Mononuclear cell (primary cell): ENCODE measurements at regions not wholly inside any gene's neighbourhood (a gene's known extent, or its start where the extent isn't known, plus 50 kb on each side); places are given as distances from the start of the nearest gene placed in this dataset.

Source experiments
- H3K27me3 ChIP-seq: 2 replicates; pipeline ENCODE4 v1.6.0; 2011; ENCODE audit warnings: low read length, control low read depth; ENCODE audit not compliant: insufficient read depth
- H3K4me1 ChIP-seq: 2 replicates; pipeline ENCODE4 v1.5.1; 2011; ENCODE audit warnings: mild to moderate bottlenecking, low read length, control low read depth; ENCODE audit not compliant: insufficient read depth
- H3K4me3 ChIP-seq: 2 replicates; pipeline ENCODE4 v1.5.1; 2011; ENCODE audit warnings: mild to moderate bottlenecking, low read length, moderate library complexity
- H3K9me3 ChIP-seq: 2 replicates; pipeline ENCODE4 v1.5.1; 2011; ENCODE audit warnings: low read depth, mild to moderate bottlenecking, control low read depth, low read length

DNA sequence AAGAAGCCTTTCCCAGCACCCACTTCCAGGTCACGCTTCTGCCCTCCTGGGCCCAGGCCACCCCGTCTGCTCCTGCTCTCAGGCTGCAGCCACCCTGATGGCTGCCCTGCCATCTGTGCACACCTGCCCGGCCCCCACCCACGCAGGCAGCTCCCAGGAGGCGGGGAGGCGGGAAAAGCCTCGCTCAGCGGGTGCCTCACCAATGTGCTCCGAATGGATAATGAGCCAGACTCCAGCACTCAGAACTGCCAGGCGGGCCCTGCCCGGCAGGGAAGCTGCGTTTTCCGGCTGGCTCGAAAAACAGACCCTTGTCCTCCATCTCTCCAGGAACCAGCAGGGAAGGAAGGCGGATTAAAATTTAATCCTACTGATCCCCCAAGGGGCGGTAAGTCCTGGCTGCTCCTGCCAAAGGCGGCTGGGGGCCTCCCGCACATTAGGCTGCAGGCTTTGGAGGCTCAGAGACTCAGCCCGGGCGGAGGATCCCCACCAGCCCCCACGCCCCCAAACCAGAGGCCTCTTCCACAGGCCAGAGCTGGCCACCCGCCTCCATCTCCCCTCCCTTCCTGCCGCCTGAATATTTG, 104.0 kb downstream of the NCOR2 start:
- no peaks in the 10 kb centered on the region for H3K27me3 ChIP-seq
- peaks cover 35% of the 10 kb centered on the region for H3K4me1 ChIP-seq
- H3K4me3 ChIP-seq, result no peak overlapping the region
- H3K9me3 ChIP-seq, result no peaks in the 10 kb centered on the region

- H3K9me3 ChIP-seq, result no peaks in the 10 kb centered on the region
- no peak overlapping the region for H3K4me3 ChIP-seq
- peaks cover 42% of the 10 kb centered on the region for H3K4me1 ChIP-seq
- no peaks in the 10 kb centered on the region for H3K27me3 ChIP-seq
Observed at GRCh38 chr12:124462750-124463149, 104.7 kb downstream of the NCOR2 start.

- Histone ChIP-seq H3K9me3 (no peaks in the 10 kb centered on the region), H3K27me3 (no peaks in the 10 kb centered on the region), H3K4me1 (peaks cover 49% of the 10 kb centered on the region), H3K4me3 (no peak overlapping the region)
Observed at GRCh38 chr12:124461851-124462623, 105.4 kb downstream of the NCOR2 start.

- Histone ChIP-seq H3K4me3 (no peak overlapping the region), H3K9me3 (no peaks in the 10 kb centered on the region), H3K27me3 (no peaks in the 10 kb centered on the region), H3K4me1 (peaks cover 47% of the 10 kb centered on the region)
Observed at GRCh38 chr12:124461241-124461673, 106.2 kb downstream of the NCOR2 start.

DNA sequence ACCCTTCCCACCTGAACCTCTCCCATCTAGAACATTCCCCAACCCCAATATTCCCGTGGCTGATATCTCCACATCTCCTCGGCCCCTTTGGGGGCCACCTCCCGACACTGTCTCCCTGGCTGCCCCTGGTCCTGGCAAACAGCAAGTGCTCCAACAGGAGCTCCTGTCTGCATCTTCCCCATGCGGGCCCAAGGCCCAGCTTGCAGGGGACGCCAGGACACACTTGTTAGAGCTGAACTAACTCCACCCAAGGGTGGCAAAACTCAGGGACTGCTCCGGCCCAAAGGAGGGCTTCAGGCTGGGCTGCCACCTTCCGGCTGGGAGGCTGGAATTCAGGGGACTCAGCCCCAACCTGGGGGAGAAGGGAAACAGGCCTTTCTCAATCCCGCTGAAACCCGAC, 106.6 kb downstream of the NCOR2 start:
- no peaks in the 10 kb centered on the region for H3K27me3 ChIP-seq
- H3K4me3 ChIP-seq, result no peak overlapping the region
- peaks cover 47% of the 10 kb centered on the region for H3K4me1 ChIP-seq
- H3K9me3 ChIP-seq, result no peaks in the 10 kb centered on the region

DNA sequence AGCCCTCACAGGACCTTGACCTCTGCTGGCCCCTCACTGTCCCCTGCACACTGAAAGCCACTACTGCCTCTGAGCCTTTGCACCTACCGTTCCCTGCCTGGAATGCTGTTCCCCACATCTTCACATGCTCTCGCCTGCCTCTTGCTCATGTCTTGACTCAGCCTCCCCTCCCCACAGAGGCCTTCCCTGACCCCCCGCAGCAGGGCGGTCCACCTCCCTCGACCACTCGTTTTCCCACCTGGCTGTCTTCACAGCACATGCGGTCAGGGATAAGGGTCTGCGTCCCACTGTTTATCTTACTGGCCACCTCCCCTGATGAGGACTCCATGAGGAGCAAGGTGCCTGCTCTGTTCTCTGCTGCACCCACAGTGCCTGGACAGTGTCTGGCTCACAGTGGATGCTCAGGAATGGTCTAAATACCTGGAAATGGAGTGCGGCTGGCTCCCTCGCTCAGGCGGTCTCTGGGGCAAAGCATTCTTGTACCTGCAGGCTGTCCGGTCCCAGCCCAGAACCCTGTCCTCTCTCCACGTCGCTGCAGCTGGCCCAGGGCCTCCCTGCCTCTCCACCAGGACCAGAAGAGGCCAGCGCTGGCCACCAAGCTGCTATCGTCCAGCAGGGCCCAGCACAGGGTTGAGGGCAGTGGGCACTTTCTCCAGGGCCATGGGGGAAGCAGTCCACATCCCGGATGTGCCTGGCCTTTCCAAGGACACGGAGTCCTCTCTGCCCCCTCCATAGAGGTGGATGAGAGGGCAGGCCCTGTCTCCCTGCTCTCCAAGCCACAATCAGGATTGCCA, 107.4 kb downstream of the NCOR2 start:
- peaks cover 47% of the 10 kb centered on the region for H3K4me1 ChIP-seq
- H3K27me3 ChIP-seq, result no peaks in the 10 kb centered on the region
- H3K9me3 ChIP-seq, result no peaks in the 10 kb centered on the region
- no peak overlapping the region for H3K4me3 ChIP-seq

GRCh38 chr12:124458992-124459851, 108.2 kb downstream of the NCOR2 start:
- H3K4me1 ChIP-seq, result peaks cover 47% of the 10 kb centered on the region
- no peak overlapping the region for H3K4me3 ChIP-seq
- H3K27me3 ChIP-seq, result no peaks in the 10 kb centered on the region
- H3K9me3 ChIP-seq, result no peaks in the 10 kb centered on the region

- no peak overlapping the region for H3K4me3 ChIP-seq
- no peaks in the 10 kb centered on the region for H3K9me3 ChIP-seq
- no peaks in the 10 kb centered on the region for H3K27me3 ChIP-seq
- H3K4me1 ChIP-seq, result peaks cover 51% of the 10 kb centered on the region
Observed at GRCh38 chr12:124458220-124458991, 109.0 kb downstream of the NCOR2 start.

DNA sequence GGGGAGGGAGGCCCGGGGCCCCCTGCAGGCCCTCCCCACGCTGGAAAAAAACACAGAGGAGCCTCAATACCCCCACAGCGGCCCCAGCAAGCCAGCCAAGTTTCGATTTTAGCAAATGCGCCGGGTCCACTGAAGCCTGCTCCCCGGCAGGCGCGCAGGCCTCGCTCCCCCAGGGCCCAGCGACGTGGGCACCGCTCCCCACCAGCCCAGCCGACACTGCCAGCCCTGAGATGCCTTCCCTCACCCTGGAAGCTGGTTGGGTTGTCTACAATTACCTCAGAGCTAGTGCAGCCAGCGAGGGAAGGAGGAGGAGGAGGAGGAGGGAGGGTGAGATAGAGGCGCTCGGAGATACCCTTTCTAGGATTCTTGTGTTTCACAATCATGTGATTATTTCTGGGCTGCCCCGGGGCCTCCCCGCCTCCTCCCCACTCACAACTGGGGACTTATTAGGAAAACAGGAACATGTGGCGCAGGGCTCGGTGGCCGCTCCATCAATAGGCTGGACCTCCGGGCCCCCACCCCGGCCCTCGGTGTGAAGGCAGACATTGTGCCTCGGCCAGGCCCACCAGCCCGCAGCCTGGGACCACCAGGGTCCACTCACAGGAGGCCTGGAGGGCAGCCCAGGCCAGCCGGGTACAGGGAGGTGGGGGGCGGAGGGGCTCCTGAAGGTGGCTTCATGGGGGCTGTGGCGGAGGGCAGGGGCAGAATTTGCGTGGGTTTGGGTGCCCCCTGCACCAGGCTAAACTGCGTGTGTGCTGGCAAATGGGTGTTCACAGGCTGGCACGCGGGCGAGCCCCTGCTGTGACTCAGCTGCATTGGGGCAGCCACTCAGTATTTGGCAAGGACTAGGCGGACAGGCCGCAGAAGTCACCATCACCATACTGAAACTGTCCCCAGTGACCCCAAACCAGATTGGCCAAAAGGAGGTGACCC, 109.9 kb downstream of the NCOR2 start:
- Histone ChIP-seq H3K4me1 (peaks cover 60% of the 10 kb centered on the region), H3K27me3 (no peaks in the 10 kb centered on the region), H3K9me3 (no peaks in the 10 kb centered on the region), H3K4me3 (peak overlapping the region; percentile 31)

DNA sequence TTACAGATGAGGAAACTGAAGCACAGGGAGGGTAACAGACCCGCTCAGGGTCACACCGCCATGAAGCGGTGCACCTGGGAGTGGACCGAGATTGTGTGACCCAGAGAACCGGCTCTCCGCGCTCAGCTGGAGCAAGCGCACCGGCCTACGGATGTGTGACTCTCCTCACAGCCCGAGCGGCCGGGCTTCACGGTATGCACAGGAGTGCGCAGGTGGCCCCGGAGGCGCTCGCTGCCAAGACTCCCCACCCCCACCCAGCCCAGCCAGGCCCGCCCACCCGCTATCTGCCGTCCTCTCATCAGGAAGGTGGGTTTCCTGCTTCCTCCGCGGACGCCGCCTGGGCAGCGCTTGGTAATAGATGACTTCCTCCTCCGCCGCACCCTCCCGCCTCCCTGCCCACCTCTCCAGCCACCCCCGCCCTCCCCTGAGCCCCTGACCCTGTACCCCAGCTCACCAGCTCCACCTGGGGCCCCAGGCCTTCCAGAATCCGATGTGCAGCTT, 110.7 kb downstream of the NCOR2 start:
- no peaks in the 10 kb centered on the region for H3K9me3 ChIP-seq
- no peaks in the 10 kb centered on the region for H3K27me3 ChIP-seq
- peak overlapping the region; percentile 31 for H3K4me3 ChIP-seq
- H3K4me1 ChIP-seq, result peaks cover 68% of the 10 kb centered on the region

GRCh38 chr12:124456133-124456651, 111.2 kb downstream of the NCOR2 start:
- Histone ChIP-seq H3K9me3 (no peaks in the 10 kb centered on the region), H3K4me3 (no peak overlapping the region), H3K4me1 (peaks cover 72% of the 10 kb centered on the region), H3K27me3 (no peaks in the 10 kb centered on the region)

- Histone ChIP-seq H3K4me3 (no peak overlapping the region), H3K9me3 (no peaks in the 10 kb centered on the region), H3K27me3 (no peaks in the 10 kb centered on the region), H3K4me1 (peaks cover 80% of the 10 kb centered on the region)
Observed at GRCh38 chr12:124455336-124455735, 112.1 kb downstream of the NCOR2 start.

- Histone ChIP-seq H3K4me3 (no peak overlapping the region), H3K27me3 (no peaks in the 10 kb centered on the region), H3K4me1 (peaks cover 80% of the 10 kb centered on the region), H3K9me3 (no peaks in the 10 kb centered on the region)
Observed at GRCh38 chr12:124454735-124455134, 112.7 kb downstream of the NCOR2 start.
